GM21360 (cell line): ENCODE measurements at regions not wholly inside any gene's neighbourhood (a gene's known extent, or its start where the extent isn't known, plus 50 kb on each side); places are given as distances from the start of the nearest gene placed in this dataset.
"Not testable (repeated sequence)": the region's sequence is repeated elsewhere in the genome, so short reads cannot be mapped to it uniquely, and the experiment has no call there.

Experiments used
- ATAC-seq: cut with Tn5 transposase; IDR thresholded peaks from one replicate; pipeline ENCODE4 v1.9.1; 2021; ENCODE audit warnings: mild to moderate bottlenecking, moderate library complexity; ENCODE audit not compliant: unreplicated experiment

GRCh38 chr4:169342906-169343564 is 72.3 kb upstream of the SH3RF1 start:
- ATAC-seq, result no peak

GRCh38 chr4:169342159-169342860 is 71.6 kb upstream of the SH3RF1 start:
- no peak for ATAC-seq

GRCh38 chr4:169341490-169341889 is 70.7 kb upstream of the SH3RF1 start:
- ATAC-seq, result peak; percentile 56

- ATAC-seq, result peak; percentile 17
Observed at GRCh38 chr4:169340834-169341233, 70.1 kb upstream of the SH3RF1 start.

GRCh38 chr4:169338241-169338640 is 67.5 kb upstream of the SH3RF1 start:
- no peak for ATAC-seq

GRCh38 chr4:169337510-169337909 is 66.8 kb upstream of the SH3RF1 start:
- ATAC-seq, result no peak

GRCh38 chr4:169335331-169335730 is 64.6 kb upstream of the SH3RF1 start:
- no peak for ATAC-seq

- no peak for ATAC-seq
Observed at GRCh38 chr4:169334335-169334734, 63.6 kb upstream of the SH3RF1 start.

GRCh38 chr4:169333265-169333664 is 62.5 kb upstream of the SH3RF1 start:
- no peak for ATAC-seq

GRCh38 chr4:169332583-169332982 is 61.8 kb upstream of the SH3RF1 start:
- ATAC-seq, result no peak

- no peak for ATAC-seq
Observed at GRCh38 chr4:169330811-169331210, 60.1 kb upstream of the SH3RF1 start.

GRCh38 chr4:169330095-169330494 is 59.3 kb upstream of the SH3RF1 start:
- ATAC-seq, result no peak

GRCh38 chr4:169327951-169328350 is 57.2 kb upstream of the SH3RF1 start:
- no peak for ATAC-seq

- not testable (repeated sequence) for ATAC-seq
Observed at GRCh38 chr4:169323925-169324324, 53.2 kb upstream of the SH3RF1 start.

- ATAC-seq, result not testable (repeated sequence)
Observed at GRCh38 chr4:169322833-169323232, 52.1 kb upstream of the SH3RF1 start.
